Mesendoderm (in vitro differentiated cells): ENCODE measurements at regions not wholly inside any gene's neighbourhood (a gene's known extent, or its start where the extent isn't known, plus 50 kb on each side); places are given as distances from the start of the nearest gene placed in this dataset.
"Not testable (repeated sequence)": the region's sequence is repeated elsewhere in the genome, so short reads cannot be mapped to it uniquely, and the experiment has no call there.

ENCODE experiments used
- DNase-seq: peaks from one replicate; pipeline ENCODE4 v3.0.0; 2013
- H2AK5ac ChIP-seq: 2 replicates; pipeline ENCODE4 v1.6.1; 2013; ENCODE audit warnings: low read length, inconsistent platforms
- H2BK120ac ChIP-seq: 2 replicates; pipeline ENCODE4 v1.6.1; 2013; ENCODE audit warnings: low read depth, mild to moderate bottlenecking, low read length, moderate library complexity, mixed read lengths
- H2BK15ac ChIP-seq: replicated peaks from 2 replicates; pipeline ENCODE4 v1.6.1; 2013; ENCODE audit warnings: low read depth, mild to moderate bottlenecking, moderate library complexity
- H2BK5ac ChIP-seq: 2 replicates; pipeline ENCODE4 v1.6.1; 2013; ENCODE audit warnings: low read length, inconsistent platforms
- H3K18ac ChIP-seq: 2 replicates; pipeline ENCODE4 v1.6.1; 2013; ENCODE audit warnings: mild to moderate bottlenecking, low read length, mixed read lengths
- H3K23ac ChIP-seq: one replicate; pipeline ENCODE4 v1.6.1; 2013; ENCODE audit warnings: low read length
- H3K27ac ChIP-seq: 2 replicates; pipeline ENCODE4 v1.5.1; 2013; ENCODE audit warnings: low read depth, mild to moderate bottlenecking, inconsistent platforms, low read length, moderate library complexity
- H3K27me3 ChIP-seq: 2 replicates; pipeline ENCODE4 v1.6.1; 2013; ENCODE audit warnings: low read length, control low read depth, mild to moderate bottlenecking, inconsistent platforms; ENCODE audit not compliant: insufficient read depth, poor library complexity
- H3K36me3 ChIP-seq: 2 replicates; pipeline ENCODE4 v1.6.1; 2013; ENCODE audit warnings: low read length, inconsistent platforms; ENCODE audit not compliant: control insufficient read depth, insufficient read depth
- H3K4ac ChIP-seq: one replicate; pipeline ENCODE4 v1.6.1; 2013; ENCODE audit warnings: low read depth, mild to moderate bottlenecking, low read length, moderate library complexity
- H3K4me1 ChIP-seq: 2 replicates; pipeline ENCODE4 v1.6.1; 2013; ENCODE audit warnings: low read depth, low read length, inconsistent platforms; ENCODE audit not compliant: control insufficient read depth
- H3K4me2 ChIP-seq: 2 replicates; pipeline ENCODE4 v1.6.1; 2013; ENCODE audit warnings: low read length
- H3K4me3 ChIP-seq: 2 replicates; pipeline ENCODE4 v1.5.1; 2013; ENCODE audit warnings: mild to moderate bottlenecking, low read length
- H3K56ac ChIP-seq: one replicate; pipeline ENCODE4 v1.6.1; 2013; ENCODE audit warnings: low read length
- H3K79me1 ChIP-seq: 2 replicates; pipeline ENCODE4 v1.6.1; 2013; ENCODE audit warnings: low read length, inconsistent platforms
- H3K79me2 ChIP-seq: 2 replicates; pipeline ENCODE4 v1.6.1; 2013; ENCODE audit warnings: mild to moderate bottlenecking, low read length; ENCODE audit not compliant: control insufficient read depth, insufficient read depth
- H3K9ac ChIP-seq: 2 replicates; pipeline ENCODE4 v1.6.1; 2013; ENCODE audit warnings: low read length, inconsistent platforms
- H4K5ac ChIP-seq: one replicate; pipeline ENCODE4 v1.6.1; 2013; ENCODE audit warnings: low read length
- H4K8ac ChIP-seq: one replicate; pipeline ENCODE4 v1.6.1; 2013; ENCODE audit warnings: low read depth, mild to moderate bottlenecking, control low read depth, low read length, moderate library complexity
- WGBS: extraction: QIAGEN DNeasy Blood & Tissue Kit; methylation state at CpG from one replicate; pipeline ENCODE4 v1.1.7; 2013; ENCODE audit warnings: low lambda C conversion rate, missing lambda C conversion rate; ENCODE audit not compliant: insufficient coverage; ENCODE audit errors: extremely low coverage; 5-methylcytosine and 5-hydroxymethylcytosine counted together

GRCh38 chr2:87360250-87360649 is 338.6 kb upstream of the PLGLB1 start:
- H3K23ac ChIP-seq, H4K5ac ChIP-seq, H3K56ac ChIP-seq, DNase-seq, H3K4ac ChIP-seq, H3K79me1 ChIP-seq, H3K4me1 ChIP-seq, H2BK5ac ChIP-seq, H2BK15ac ChIP-seq, H3K36me3 ChIP-seq, H3K9ac ChIP-seq, H3K27me3 ChIP-seq, H3K27ac ChIP-seq, H3K4me3 ChIP-seq, H3K18ac ChIP-seq, H3K79me2 ChIP-seq, H4K8ac ChIP-seq, H2BK120ac ChIP-seq, H3K4me2 ChIP-seq, H2AK5ac ChIP-seq: not testable (repeated sequence)

GRCh38 chr2:87360927-87361326 is 339.3 kb upstream of the PLGLB1 start:
- not testable (repeated sequence) for H4K5ac ChIP-seq, H4K8ac ChIP-seq, H2BK5ac ChIP-seq, H3K79me1 ChIP-seq, H2BK15ac ChIP-seq, H3K4me2 ChIP-seq, H3K4ac ChIP-seq, H3K56ac ChIP-seq, H2BK120ac ChIP-seq, H3K79me2 ChIP-seq, H3K27ac ChIP-seq, H3K36me3 ChIP-seq, H3K9ac ChIP-seq, H2AK5ac ChIP-seq, H3K23ac ChIP-seq, H3K4me1 ChIP-seq, H3K4me3 ChIP-seq, H3K27me3 ChIP-seq, DNase-seq, H3K18ac ChIP-seq
- 100% methylated on average over 1 of the region's 2 CpGs for WGBS

- H3K79me2 ChIP-seq, H2AK5ac ChIP-seq, H3K9ac ChIP-seq, H3K27ac ChIP-seq, H3K36me3 ChIP-seq, H4K5ac ChIP-seq, H2BK15ac ChIP-seq, H2BK120ac ChIP-seq, DNase-seq, H3K23ac ChIP-seq, H3K4me1 ChIP-seq, H3K79me1 ChIP-seq, H2BK5ac ChIP-seq, H3K56ac ChIP-seq, H3K18ac ChIP-seq, H4K8ac ChIP-seq, H3K4me2 ChIP-seq, H3K4ac ChIP-seq, H3K4me3 ChIP-seq, H3K27me3 ChIP-seq: not testable (repeated sequence)
These were observed 340.2 kb upstream of the PLGLB1 start for GRCh38 chr2:87361805-87362204.

GRCh38 chr2:87364379-87364778 is 342.7 kb upstream of the PLGLB1 start:
- H2BK15ac ChIP-seq, H3K4me3 ChIP-seq, H3K4me2 ChIP-seq, H3K9ac ChIP-seq, H2BK120ac ChIP-seq, H3K27me3 ChIP-seq, H3K18ac ChIP-seq, H3K56ac ChIP-seq, H3K27ac ChIP-seq, H4K8ac ChIP-seq, H2BK5ac ChIP-seq, DNase-seq, H3K4ac ChIP-seq, H3K23ac ChIP-seq, H3K79me1 ChIP-seq, H3K4me1 ChIP-seq, H3K36me3 ChIP-seq, H3K79me2 ChIP-seq, H4K5ac ChIP-seq, H2AK5ac ChIP-seq: not testable (repeated sequence)

- H4K5ac ChIP-seq, H2BK5ac ChIP-seq, H2BK15ac ChIP-seq, H2AK5ac ChIP-seq, H3K79me2 ChIP-seq, H3K36me3 ChIP-seq, H3K56ac ChIP-seq, H3K4ac ChIP-seq, H3K23ac ChIP-seq, H3K4me3 ChIP-seq, H3K18ac ChIP-seq, H2BK120ac ChIP-seq, H3K27me3 ChIP-seq, H3K4me1 ChIP-seq, DNase-seq, H3K9ac ChIP-seq, H3K27ac ChIP-seq, H3K79me1 ChIP-seq, H3K4me2 ChIP-seq, H4K8ac ChIP-seq: not testable (repeated sequence)
- 100% methylated on average over 2 of the region's 2 CpGs for WGBS
These were observed 343.4 kb upstream of the PLGLB1 start for GRCh38 chr2:87365038-87365437.

- H3K79me1 ChIP-seq, H3K9ac ChIP-seq, H2BK15ac ChIP-seq, H4K8ac ChIP-seq, H3K23ac ChIP-seq, H4K5ac ChIP-seq, H3K27ac ChIP-seq, H2BK5ac ChIP-seq, H3K18ac ChIP-seq, H3K36me3 ChIP-seq, H3K4me2 ChIP-seq, H3K56ac ChIP-seq, H3K4me1 ChIP-seq, H3K27me3 ChIP-seq, H3K79me2 ChIP-seq, H3K4me3 ChIP-seq, H3K4ac ChIP-seq, DNase-seq, H2BK120ac ChIP-seq, H2AK5ac ChIP-seq: not testable (repeated sequence)
- no CpG with 5 or more reads among the region's 7 CpGs for WGBS
These were observed 361.8 kb upstream of the PLGLB2 start for GRCh38 chr2:87386063-87386560.
